Osteoblast (primary cell): ENCODE measurements at regions not wholly inside any gene's neighbourhood (a gene's known extent, or its start where the extent isn't known, plus 50 kb on each side); places are given as distances from the start of the nearest gene placed in this dataset.

Experiments used
- DNase-seq: peaks from one replicate; pipeline ENCODE4 v3.0.0; 2011; ENCODE audit warnings: low spot score, mixed read lengths; ENCODE audit not compliant: insufficient read length; ENCODE audit errors: missing footprints
- H2AFZ ChIP-seq: 2 replicates; pipeline ENCODE4 v1.6.0; 2011; ENCODE audit warnings: mild to moderate bottlenecking, low read length
- H3K27ac ChIP-seq: 2 replicates; pipeline ENCODE4 v1.5.1; 2011; ENCODE audit warnings: mild to moderate bottlenecking, low read depth, low read length, moderate library complexity
- H3K27me3 ChIP-seq: 2 replicates; pipeline ENCODE4 v1.6.0; 2012; ENCODE audit warnings: mild to moderate bottlenecking, control low read depth, inconsistent platforms, low read length, moderate library complexity; ENCODE audit not compliant: insufficient read depth
- H3K36me3 ChIP-seq: 2 replicates; pipeline ENCODE4 v1.5.1; 2011; ENCODE audit warnings: mild to moderate bottlenecking, low read length, control low read depth, moderate library complexity; ENCODE audit not compliant: insufficient read depth
- H3K4me1 ChIP-seq: 2 replicates; pipeline ENCODE4 v1.5.1; 2011; ENCODE audit warnings: mild to moderate bottlenecking, low read length, control low read depth, moderate library complexity; ENCODE audit not compliant: insufficient read depth
- H3K4me2 ChIP-seq: 2 replicates; pipeline ENCODE4 v1.6.0; 2011; ENCODE audit warnings: mild to moderate bottlenecking, low read length; ENCODE audit not compliant: insufficient read depth
- H3K4me3 ChIP-seq: fragments of 200-600 bp; sonication (generic); 3 replicates; pipeline ENCODE4 v1.5.1; 2012; ENCODE audit warnings: mild to moderate bottlenecking, low read length, inconsistent platforms; ENCODE audit not compliant: insufficient read depth
- H3K79me2 ChIP-seq: 2 replicates; pipeline ENCODE4 v1.6.0; 2012; ENCODE audit warnings: mild to moderate bottlenecking, low read length, control low read depth, inconsistent platforms; ENCODE audit not compliant: insufficient read depth
- H3K9me3 ChIP-seq: 2 replicates; pipeline ENCODE4 v1.5.1; 2011; ENCODE audit warnings: low read depth, low read length, control low read depth
- H4K20me1 ChIP-seq: 2 replicates; pipeline ENCODE4 v1.6.0; 2012; ENCODE audit warnings: mild to moderate bottlenecking, low read length, control low read depth; ENCODE audit not compliant: insufficient read depth
- CTCF ChIP-seq: IDR thresholded peaks from 2 replicates; pipeline ENCODE4 v1.5.1; 2011; ENCODE audit warnings: mild to moderate bottlenecking, low read depth, low read length, moderate library complexity; ENCODE audit errors: extremely low read depth

- no peak for DNase-seq
These were observed 472.1 kb downstream of the NLGN4X start for GRCh38 chrX:5756616-5757015.

GRCh38 chrX:5753291-5753690, 475.4 kb downstream of the NLGN4X start:
- DNase-seq = no peak
- Histone ChIP-seq H3K27ac (no peak overlapping the region), H4K20me1 (no peaks in the 10 kb centered on the region), H3K9me3 (no peaks in the 10 kb centered on the region), H3K4me2 (no peak overlapping the region), H3K4me1 (no peaks in the 10 kb centered on the region), H3K4me3 (no peak overlapping the region), H3K79me2 (no peaks in the 10 kb centered on the region), H3K27me3 (no peaks in the 10 kb centered on the region), H3K36me3 (no peaks in the 10 kb centered on the region), H2AFZ (no peak overlapping the region)
- no peak for TF ChIP-seq CTCF

More at GRCh38 chrX:5756616-5757015, 472.1 kb downstream of the NLGN4X start:
- Histone ChIP-seq H3K4me2 (no peak overlapping the region), H3K79me2 (no peaks in the 10 kb centered on the region), H2AFZ (no peak overlapping the region), H3K9me3 (no peaks in the 10 kb centered on the region), H3K4me1 (no peaks in the 10 kb centered on the region), H3K27me3 (no peaks in the 10 kb centered on the region), H4K20me1 (no peaks in the 10 kb centered on the region), H3K27ac (no peak overlapping the region), H3K36me3 (no peaks in the 10 kb centered on the region), H3K4me3 (no peak overlapping the region)
- TF ChIP-seq CTCF = no peak

- Histone ChIP-seq H4K20me1 (no peaks in the 10 kb centered on the region), H3K36me3 (no peaks in the 10 kb centered on the region), H3K9me3 (no peaks in the 10 kb centered on the region), H3K79me2 (no peaks in the 10 kb centered on the region), H3K27ac (no peak overlapping the region), H3K4me1 (no peaks in the 10 kb centered on the region), H3K27me3 (no peaks in the 10 kb centered on the region), H2AFZ (no peak overlapping the region), H3K4me3 (no peak overlapping the region), H3K4me2 (no peak overlapping the region)
- DNase-seq = no peak
- TF ChIP-seq CTCF = no peak
These were observed 475.8 kb downstream of the NLGN4X start for GRCh38 chrX:5752831-5753230.

GRCh38 chrX:5748586-5749150, 480.0 kb downstream of the NLGN4X start:
- no peak for DNase-seq
- Histone ChIP-seq H3K27me3 (no peaks in the 10 kb centered on the region), H3K9me3 (no peaks in the 10 kb centered on the region), H3K79me2 (no peaks in the 10 kb centered on the region), H3K27ac (no peak overlapping the region), H4K20me1 (no peaks in the 10 kb centered on the region), H3K36me3 (no peaks in the 10 kb centered on the region), H3K4me3 (no peak overlapping the region), H2AFZ (no peak overlapping the region), H3K4me2 (no peak overlapping the region), H3K4me1 (no peaks in the 10 kb centered on the region)
- no peak for TF ChIP-seq CTCF
